SJCRH30 (cell line): ENCODE measurements at regions not wholly inside any gene's neighbourhood (a gene's known extent, or its start where the extent isn't known, plus 50 kb on each side); places are given as distances from the start of the nearest gene placed in this dataset.
A peak's percentile ranks its signal among the peaks of the same experiment; 100 is the strongest.
"Not testable (repeated sequence)": the region's sequence is repeated elsewhere in the genome, so short reads cannot be mapped to it uniquely, and the experiment has no call there.

ENCODE experiments used
- DNase-seq, 2 experiments: peaks; one replicate each; pipeline ENCODE4 v3.0.0-alpha.2; 2015 to 2020
- H3K27ac ChIP-seq: fragments of 250-450 bp; sonication (Bioruptor Pico); 2 replicates; pipeline ENCODE4 v1.5.1; 2020; ENCODE audit warnings: mild to moderate bottlenecking, moderate library complexity
- H3K27me3 ChIP-seq: fragments of 250-450 bp; sonication (Bioruptor Pico); 2 replicates; pipeline ENCODE4 v1.5.1; 2020; ENCODE audit warnings: mild to moderate bottlenecking, moderate library complexity
- H3K36me3 ChIP-seq: fragments of 250-450 bp; sonication (Bioruptor Pico); 2 replicates; pipeline ENCODE4 v1.5.1; 2020; ENCODE audit warnings: mild to moderate bottlenecking, moderate library complexity
- H3K4me1 ChIP-seq: fragments of 250-450 bp; sonication (Bioruptor Pico); 2 replicates; pipeline ENCODE4 v1.5.1; 2020; ENCODE audit warnings: mild to moderate bottlenecking, moderate library complexity
- H3K4me3 ChIP-seq: fragments of 250-450 bp; sonication (Bioruptor Pico); 2 replicates; pipeline ENCODE4 v1.5.1; 2020; ENCODE audit warnings: mild to moderate bottlenecking, moderate library complexity
- H3K9me3 ChIP-seq: fragments of 250-450 bp; sonication (Bioruptor Pico); replicated peaks from 2 replicates; pipeline ENCODE4 v1.5.1; 2020; ENCODE audit warnings: mild to moderate bottlenecking, moderate library complexity

DNA sequence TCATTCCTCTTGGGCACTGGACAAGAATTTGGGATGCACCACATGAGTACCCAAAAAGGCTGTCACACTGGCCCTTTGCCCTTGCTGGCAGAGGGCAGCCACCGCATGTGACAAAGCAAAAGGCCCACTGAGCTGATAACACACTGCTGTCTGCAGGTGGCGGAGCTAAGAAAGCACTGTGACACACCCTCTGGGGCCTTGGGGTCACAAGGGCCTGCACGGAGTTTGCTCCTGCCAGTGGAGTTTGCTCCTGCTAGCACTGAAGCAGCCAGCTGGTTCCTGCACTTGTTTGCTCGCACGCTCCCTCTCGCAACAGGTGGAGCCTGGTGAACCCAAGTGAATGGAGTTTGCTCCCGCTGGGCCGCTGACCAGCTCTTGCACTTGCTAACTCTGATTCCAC is 132.6 kb downstream of the LCA5 start:
- Histone ChIP-seq H3K36me3 (no peaks in the 10 kb centered on the region), H3K4me1 (no peaks in the 10 kb centered on the region), H3K27ac (no peak overlapping the region), H3K4me3 (no peak overlapping the region), H3K9me3 (no peaks in the 10 kb centered on the region), H3K27me3 (no peaks in the 10 kb centered on the region)
- no peak for DNase-seq

GRCh38 chr6:79404261-79404660 is 133.0 kb downstream of the LCA5 start:
- DNase-seq: no peak
- no peaks in the 10 kb centered on the region for H3K36me3 ChIP-seq
- H3K27me3 ChIP-seq: no peaks in the 10 kb centered on the region
- no peaks in the 10 kb centered on the region for H3K9me3 ChIP-seq
- no peak overlapping the region for H3K4me3 ChIP-seq
- H3K4me1 ChIP-seq: no peaks in the 10 kb centered on the region
- no peak overlapping the region for H3K27ac ChIP-seq

- no peak overlapping the region for H3K27ac ChIP-seq
- H3K27me3 ChIP-seq: no peaks in the 10 kb centered on the region
- H3K36me3 ChIP-seq: no peaks in the 10 kb centered on the region
- no peak overlapping the region for H3K4me3 ChIP-seq
- no peak for DNase-seq
- no peaks in the 10 kb centered on the region for H3K9me3 ChIP-seq
- H3K4me1 ChIP-seq: no peaks in the 10 kb centered on the region
These were observed 133.7 kb downstream of the LCA5 start for GRCh38 chr6:79403563-79403962.

GRCh38 chr6:79403086-79403485 is 134.1 kb downstream of the LCA5 start:
- no peak for DNase-seq
- H3K4me1 ChIP-seq: no peaks in the 10 kb centered on the region
- no peaks in the 10 kb centered on the region for H3K36me3 ChIP-seq
- no peaks in the 10 kb centered on the region for H3K27me3 ChIP-seq
- no peak overlapping the region for H3K4me3 ChIP-seq
- no peaks in the 10 kb centered on the region for H3K9me3 ChIP-seq
- no peak overlapping the region for H3K27ac ChIP-seq

DNA sequence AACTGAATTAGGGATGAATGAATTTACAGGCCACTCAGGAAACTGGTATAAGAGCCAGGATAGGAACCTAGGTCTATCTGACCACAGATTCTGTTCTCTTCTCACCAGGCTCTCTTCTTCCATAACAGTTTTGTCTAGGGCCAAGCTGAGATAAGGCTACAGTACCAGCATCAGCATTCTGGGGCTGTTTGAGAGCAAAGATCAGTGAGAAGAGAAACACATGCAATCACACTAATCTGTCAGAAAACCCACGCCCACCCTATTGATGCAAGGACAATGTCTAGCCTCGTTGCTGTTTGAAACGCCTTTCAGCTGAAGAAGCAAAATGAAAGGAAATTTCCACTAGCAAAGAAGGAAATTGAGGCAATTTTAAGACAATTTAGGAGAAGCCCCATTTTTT is 137.7 kb downstream of the LCA5 start:
- Histone ChIP-seq H3K4me3 (no peak overlapping the region), H3K4me1 (no peaks in the 10 kb centered on the region), H3K36me3 (no peaks in the 10 kb centered on the region), H3K9me3 (no peaks in the 10 kb centered on the region), H3K27ac (no peak overlapping the region), H3K27me3 (no peaks in the 10 kb centered on the region)
- DNase-seq: no peak

- H3K4me1 ChIP-seq, H3K27ac ChIP-seq, H3K27me3 ChIP-seq, H3K4me3 ChIP-seq, DNase-seq, H3K9me3 ChIP-seq, H3K36me3 ChIP-seq: not testable (repeated sequence)
These were observed 138.6 kb downstream of the LCA5 start for GRCh38 chr6:79398617-79399016.

GRCh38 chr6:79396625-79397024 is 140.6 kb downstream of the LCA5 start:
- no peak overlapping the region for H3K27ac ChIP-seq
- peaks cover 9% of the 10 kb centered on the region for H3K4me1 ChIP-seq
- no peaks in the 10 kb centered on the region for H3K9me3 ChIP-seq
- no peak for DNase-seq
- H3K36me3 ChIP-seq: no peaks in the 10 kb centered on the region
- H3K27me3 ChIP-seq: no peaks in the 10 kb centered on the region
- no peak overlapping the region for H3K4me3 ChIP-seq

GRCh38 chr6:79394690-79395089 is 142.5 kb downstream of the LCA5 start:
- Histone ChIP-seq H3K36me3 (no peaks in the 10 kb centered on the region), H3K9me3 (peaks cover 4% of the 10 kb centered on the region; the same call in 1 of the 2 replicates), H3K4me1 (peaks cover 9% of the 10 kb centered on the region), H3K4me3 (no peak overlapping the region), H3K27ac (no peak overlapping the region), H3K27me3 (no peaks in the 10 kb centered on the region)
- DNase-seq: no peak

GRCh38 chr6:79392094-79392493 is 145.1 kb downstream of the LCA5 start:
- Histone ChIP-seq H3K36me3 (no peaks in the 10 kb centered on the region), H3K27me3 (no peaks in the 10 kb centered on the region), H3K4me1 (peaks cover 9% of the 10 kb centered on the region), H3K4me3 (no peak overlapping the region), H3K27ac (peak overlapping the region; percentile 68), H3K9me3 (peaks cover 4% of the 10 kb centered on the region; the same call in 1 of the 2 replicates)
- no peak for DNase-seq

- DNase-seq: peak; percentile 67 to 78
- Histone ChIP-seq H3K4me1 (peaks cover 9% of the 10 kb centered on the region), H3K36me3 (no peaks in the 10 kb centered on the region), H3K4me3 (no peak overlapping the region), H3K9me3 (peaks cover 4% of the 10 kb centered on the region; the same call in 1 of the 2 replicates), H3K27ac (peak overlapping the region; percentile 68), H3K27me3 (no peaks in the 10 kb centered on the region)
These were observed 145.8 kb downstream of the LCA5 start for GRCh38 chr6:79391480-79391879.

DNA sequence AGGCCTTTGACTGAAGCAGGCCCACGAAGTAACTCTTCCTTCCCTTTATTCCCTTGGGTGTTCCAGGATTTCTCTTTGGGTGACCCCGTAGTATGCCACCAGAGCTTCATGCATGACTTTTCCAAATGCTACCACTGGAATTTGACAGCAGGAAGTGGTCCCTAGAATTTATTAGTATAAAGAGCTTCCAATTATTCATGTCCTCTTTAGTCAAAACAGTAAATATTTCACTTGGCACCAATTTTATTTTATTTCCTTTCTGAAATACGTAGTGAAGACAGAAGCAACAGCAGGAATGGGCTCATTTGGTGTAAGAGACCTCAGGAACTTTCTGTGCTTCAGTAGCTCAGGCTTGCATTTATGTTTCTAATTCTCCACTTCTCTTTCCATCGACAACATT is 151.3 kb downstream of the LCA5 start:
- Histone ChIP-seq H3K4me1 (peaks cover 19% of the 10 kb centered on the region), H3K27ac (no peak overlapping the region), H3K9me3 (no peaks in the 10 kb centered on the region), H3K27me3 (no peaks in the 10 kb centered on the region), H3K4me3 (no peak overlapping the region), H3K36me3 (no peaks in the 10 kb centered on the region)
- DNase-seq: no peak

- Histone ChIP-seq H3K9me3 (no peaks in the 10 kb centered on the region), H3K27me3 (no peaks in the 10 kb centered on the region), H3K4me3 (no peak overlapping the region), H3K27ac (peak overlapping the region; percentile 20), H3K4me1 (peaks cover 19% of the 10 kb centered on the region), H3K36me3 (no peaks in the 10 kb centered on the region)
- no peak for DNase-seq
These were observed 150.9 kb upstream of the HMGN3 start for GRCh38 chr6:79385333-79385732.

GRCh38 chr6:79384845-79385244 is 150.4 kb upstream of the HMGN3 start:
- peak; percentile 82 to 83 for DNase-seq
- Histone ChIP-seq H3K27ac (peak overlapping the region; percentile 20), H3K9me3 (no peaks in the 10 kb centered on the region), H3K4me1 (peaks cover 19% of the 10 kb centered on the region), H3K27me3 (no peaks in the 10 kb centered on the region), H3K4me3 (no peak overlapping the region), H3K36me3 (no peaks in the 10 kb centered on the region)

GRCh38 chr6:79378957-79379356 is 144.5 kb upstream of the HMGN3 start:
- DNase-seq: no peak
- Histone ChIP-seq H3K4me1 (peaks cover 7% of the 10 kb centered on the region), H3K36me3 (no peaks in the 10 kb centered on the region), H3K27ac (no peak overlapping the region), H3K27me3 (no peaks in the 10 kb centered on the region), H3K4me3 (no peak overlapping the region), H3K9me3 (no peaks in the 10 kb centered on the region)

DNA sequence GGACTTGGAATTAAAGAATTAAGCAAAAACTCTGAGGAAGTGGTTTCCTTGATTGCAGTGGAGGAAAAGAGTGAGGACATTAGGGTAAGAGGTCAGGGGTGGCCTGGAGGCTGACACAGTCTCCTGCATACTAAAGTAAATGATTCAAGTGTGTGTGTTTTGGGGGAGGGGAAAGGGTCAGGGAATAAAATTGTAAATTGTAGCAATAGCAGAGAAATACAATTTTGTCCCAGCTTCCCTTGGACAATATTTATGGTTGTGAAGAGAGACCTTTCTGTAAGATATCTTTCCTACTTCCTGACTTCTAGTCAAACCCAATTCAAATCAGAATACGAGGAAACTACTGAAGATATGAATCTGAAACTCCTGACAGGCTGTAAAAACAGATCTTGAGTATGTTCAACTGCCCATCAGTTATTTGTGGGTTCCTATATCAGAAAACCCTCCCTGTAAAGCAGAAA is 143.4 kb upstream of the HMGN3 start:
- peaks cover 13% of the 10 kb centered on the region for H3K4me1 ChIP-seq
- H3K9me3 ChIP-seq: no peaks in the 10 kb centered on the region
- H3K27ac ChIP-seq: no peak overlapping the region
- no peaks in the 10 kb centered on the region for H3K36me3 ChIP-seq
- DNase-seq: no peak
- no peak overlapping the region for H3K4me3 ChIP-seq
- H3K27me3 ChIP-seq: no peaks in the 10 kb centered on the region

- Histone ChIP-seq H3K27me3 (no peaks in the 10 kb centered on the region), H3K27ac (no peak overlapping the region), H3K9me3 (no peaks in the 10 kb centered on the region), H3K4me1 (peaks cover 13% of the 10 kb centered on the region), H3K4me3 (no peak overlapping the region), H3K36me3 (no peaks in the 10 kb centered on the region)
- no peak for DNase-seq
These were observed 142.6 kb upstream of the HMGN3 start for GRCh38 chr6:79377047-79377446.
